Neural progenitor cell (in vitro differentiated cells): ENCODE measurements at regions not wholly inside any gene's neighbourhood (a gene's known extent, or its start where the extent isn't known, plus 50 kb on each side); places are given as distances from the start of the nearest gene placed in this dataset.

ENCODE experiments used
- DNase-seq: peaks from one replicate; pipeline ENCODE4 v3.0.0-alpha.2; 2016; ENCODE audit warnings: low spot score
- H2AFZ ChIP-seq: fragments of 200-600 bp; sonication (generic); replicated peaks from 2 replicates; pipeline ENCODE4 v1.6.1; 2016; ENCODE audit warnings: antibody characterized with exemption
- H3F3A ChIP-seq: fragments of 200-600 bp; sonication (generic); 2 replicates; pipeline ENCODE4 v1.6.1; 2016; ENCODE audit warnings: antibody characterized with exemption, low read depth
- H3K27ac ChIP-seq: fragments of 200-600 bp; sonication (generic); 2 replicates; pipeline ENCODE4 v1.5.1; 2016; ENCODE audit warnings: mild to moderate bottlenecking
- H3K27me3 ChIP-seq: fragments of 200-600 bp; sonication (generic); 2 replicates; pipeline ENCODE4 v1.6.1; 2016; ENCODE audit warnings: mild to moderate bottlenecking, moderate library complexity
- H3K36me3 ChIP-seq: fragments of 200-600 bp; sonication (generic); 2 replicates; pipeline ENCODE4 v1.5.1; 2016
- H3K4me1 ChIP-seq: fragments of 200-600 bp; sonication (generic); 2 replicates; pipeline ENCODE4 v1.6.1; 2016; ENCODE audit warnings: mixed run types
- H3K4me2 ChIP-seq: fragments of 200-600 bp; sonication (generic); 2 replicates; pipeline ENCODE4 v1.6.1; 2016
- H3K4me3 ChIP-seq: fragments of 200-600 bp; sonication (generic); 2 replicates; pipeline ENCODE4 v1.5.1; 2016
- H3K79me2 ChIP-seq: fragments of 200-600 bp; sonication (generic); 2 replicates; pipeline ENCODE4 v1.6.1; 2016; ENCODE audit warnings: low read depth
- H3K9ac ChIP-seq: fragments of 200-600 bp; sonication (generic); 2 replicates; pipeline ENCODE4 v1.6.1; 2016
- H3K9me3 ChIP-seq: fragments of 200-600 bp; sonication (generic); 2 replicates; pipeline ENCODE4 v1.5.1; 2016; ENCODE audit warnings: low read depth
- H4K20me1 ChIP-seq: fragments of 200-600 bp; sonication (generic); 2 replicates; pipeline ENCODE4 v1.6.1; 2016; ENCODE audit warnings: low read depth
- H3K27ac Mint-ChIP-seq: 3 replicates; pipeline ENCODE4 v1.8.0; 2021; ENCODE audit warnings: mixed read lengths
- H3K27me3 Mint-ChIP-seq: 2 replicates; pipeline ENCODE4 v1.8.0; 2022; ENCODE audit warnings: low read depth, mild to moderate bottlenecking, inconsistent platforms, moderate library complexity, mixed read lengths; ENCODE audit not compliant: insufficient read depth
- H3K36me3 Mint-ChIP-seq: 3 replicates; pipeline ENCODE4 v1.8.0; 2021; ENCODE audit warnings: mixed read lengths
- H3K4me1 Mint-ChIP-seq: 3 replicates; pipeline ENCODE4 v1.8.0; 2021; ENCODE audit warnings: mixed read lengths
- H3K4me3 Mint-ChIP-seq: 3 replicates; pipeline ENCODE4 v1.8.0; 2021; ENCODE audit warnings: mild to moderate bottlenecking, moderate library complexity, mixed read lengths
- H3K9me3 Mint-ChIP-seq: 3 replicates; pipeline ENCODE4 v1.8.0; 2020; ENCODE audit warnings: mixed read lengths
- EZH2 ChIP-seq: fragments of 200-600 bp; sonication (generic); IDR thresholded peaks from 2 replicates; pipeline ENCODE4 v1.6.1; 2017; ENCODE audit warnings: antibody characterized with exemption, mild to moderate bottlenecking, moderate library complexity
- EZH2phosphoT487 ChIP-seq: fragments of 200-600 bp; sonication (generic); IDR thresholded peaks from 2 replicates; pipeline ENCODE4 v1.6.1; 2017; ENCODE audit warnings: antibody characterized with exemption
- TF ChIP-seq, protein P1 (sequence below): fragments of 200-600 bp; sonication (generic); IDR thresholded peaks from 2 replicates; pipeline ENCODE4 v1.5.1; 2017; ENCODE audit warnings: antibody characterized with exemption, mild to moderate bottlenecking

DNA sequence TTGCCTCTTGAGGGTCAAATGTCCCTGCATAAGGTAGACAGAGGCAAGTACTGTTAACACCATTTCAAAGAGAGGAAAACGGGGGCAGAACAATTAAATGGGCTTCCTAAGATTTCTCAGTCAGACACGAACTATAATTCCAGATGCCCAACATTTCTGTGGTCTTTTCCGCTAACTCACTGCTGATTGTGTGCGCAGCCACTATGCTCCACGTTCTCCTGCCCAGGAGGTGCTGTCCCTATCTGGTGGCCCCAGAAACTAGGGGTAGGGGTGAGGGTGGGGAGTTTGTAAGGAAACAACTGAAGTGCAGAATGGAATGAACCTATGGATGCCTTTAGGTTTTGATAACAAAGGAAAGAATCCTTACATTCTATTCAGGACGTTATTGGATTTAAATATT is 86.1 kb upstream of the BACH2 start:
- Histone ChIP-seq H3K4me1 (peaks cover 25% of the 10 kb centered on the region), H2AFZ (no peak overlapping the region), H3K4me2 (no peak overlapping the region), H3K9ac (no peak overlapping the region), H3K79me2 (no peaks in the 10 kb centered on the region), H3K36me3 (no peaks in the 10 kb centered on the region), H3F3A (peaks cover 3% of the 10 kb centered on the region), H3K27ac (no peak overlapping the region), H3K27me3 (no peaks in the 10 kb centered on the region), H3K9me3 (no peaks in the 10 kb centered on the region), H3K4me3 (no peak overlapping the region), H4K20me1 (no peaks in the 10 kb centered on the region)
- no peak overlapping the region for H3K4me3 Mint-ChIP-seq
- H3K36me3 Mint-ChIP-seq, result peaks cover 2% of the 10 kb centered on the region
- H3K27me3 Mint-ChIP-seq, result peaks cover 2% of the 10 kb centered on the region
- H3K27ac Mint-ChIP-seq, result no peak overlapping the region
- peaks cover 32% of the 10 kb centered on the region for H3K4me1 Mint-ChIP-seq
- no peaks in the 10 kb centered on the region for H3K9me3 Mint-ChIP-seq
- TF ChIP-seq EZH2phosphoT487, result no peak
- TF ChIP-seq, protein P1, sequence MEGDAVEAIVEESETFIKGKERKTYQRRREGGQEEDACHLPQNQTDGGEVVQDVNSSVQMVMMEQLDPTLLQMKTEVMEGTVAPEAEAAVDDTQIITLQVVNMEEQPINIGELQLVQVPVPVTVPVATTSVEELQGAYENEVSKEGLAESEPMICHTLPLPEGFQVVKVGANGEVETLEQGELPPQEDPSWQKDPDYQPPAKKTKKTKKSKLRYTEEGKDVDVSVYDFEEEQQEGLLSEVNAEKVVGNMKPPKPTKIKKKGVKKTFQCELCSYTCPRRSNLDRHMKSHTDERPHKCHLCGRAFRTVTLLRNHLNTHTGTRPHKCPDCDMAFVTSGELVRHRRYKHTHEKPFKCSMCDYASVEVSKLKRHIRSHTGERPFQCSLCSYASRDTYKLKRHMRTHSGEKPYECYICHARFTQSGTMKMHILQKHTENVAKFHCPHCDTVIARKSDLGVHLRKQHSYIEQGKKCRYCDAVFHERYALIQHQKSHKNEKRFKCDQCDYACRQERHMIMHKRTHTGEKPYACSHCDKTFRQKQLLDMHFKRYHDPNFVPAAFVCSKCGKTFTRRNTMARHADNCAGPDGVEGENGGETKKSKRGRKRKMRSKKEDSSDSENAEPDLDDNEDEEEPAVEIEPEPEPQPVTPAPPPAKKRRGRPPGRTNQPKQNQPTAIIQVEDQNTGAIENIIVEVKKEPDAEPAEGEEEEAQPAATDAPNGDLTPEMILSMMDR, result no peak
- TF ChIP-seq EZH2, result no peak
- no peak for DNase-seq

DNA sequence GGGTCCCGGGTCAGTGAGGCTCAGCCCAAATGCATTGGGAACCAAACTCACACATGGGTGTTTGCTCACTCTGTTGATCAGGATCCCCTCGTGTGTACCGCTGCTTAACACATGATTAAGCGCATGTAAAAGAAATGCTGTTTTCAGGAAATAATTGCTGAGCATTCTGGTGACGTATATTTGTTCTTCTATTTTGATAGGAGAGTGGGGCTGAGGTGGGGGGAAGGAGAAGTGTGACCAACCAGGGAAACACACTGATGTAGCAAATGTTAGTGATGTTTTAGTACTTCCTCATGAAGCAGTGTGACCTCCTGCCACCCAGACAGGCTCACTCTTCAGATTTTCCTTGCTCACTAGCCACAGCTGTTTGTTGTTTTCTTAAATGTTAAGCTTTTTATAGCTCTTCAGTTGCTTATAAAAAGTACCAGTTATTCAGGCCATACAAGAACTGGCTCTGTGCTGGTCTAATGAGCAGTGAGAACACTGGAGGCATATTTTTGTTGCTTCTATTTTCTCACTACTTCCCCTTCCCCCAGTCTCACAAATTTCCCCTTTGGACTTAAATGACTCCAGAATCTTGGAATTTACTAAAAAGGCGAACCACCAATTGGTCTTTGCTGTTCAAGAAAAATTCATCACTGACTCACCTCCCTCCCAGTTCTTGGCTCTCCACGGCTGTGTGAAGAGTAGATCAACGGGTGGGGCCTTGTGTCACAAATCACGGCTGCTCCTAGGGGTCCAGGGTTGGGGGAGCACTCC is 79.2 kb upstream of the BACH2 start:
- no peaks in the 10 kb centered on the region for H3K9me3 ChIP-seq
- no peak overlapping the region for H2AFZ ChIP-seq
- no peaks in the 10 kb centered on the region for H4K20me1 ChIP-seq
- DNase-seq, result no peak
- no peaks in the 10 kb centered on the region for H3K36me3 ChIP-seq
- no peak overlapping the region for H3K27ac Mint-ChIP-seq
- H3K4me1 ChIP-seq, result peaks cover 3% of the 10 kb centered on the region
- H3K4me3 Mint-ChIP-seq, result no peak overlapping the region
- H3K9ac ChIP-seq, result no peak overlapping the region
- no peak overlapping the region for H3K4me3 ChIP-seq
- peaks cover 4% of the 10 kb centered on the region for H3K27me3 Mint-ChIP-seq
- H3K79me2 ChIP-seq, result no peaks in the 10 kb centered on the region
- H3K27ac ChIP-seq, result no peak overlapping the region
- no peak overlapping the region for H3K4me2 ChIP-seq
- no peaks in the 10 kb centered on the region for H3K27me3 ChIP-seq
- no peaks in the 10 kb centered on the region for H3F3A ChIP-seq
- TF ChIP-seq, protein P1, result no peak
- TF ChIP-seq EZH2phosphoT487 (no peak), EZH2 (no peak)
- peaks cover 14% of the 10 kb centered on the region for H3K4me1 Mint-ChIP-seq
- H3K9me3 Mint-ChIP-seq, result no peaks in the 10 kb centered on the region
- peaks cover 2% of the 10 kb centered on the region for H3K36me3 Mint-ChIP-seq

DNA sequence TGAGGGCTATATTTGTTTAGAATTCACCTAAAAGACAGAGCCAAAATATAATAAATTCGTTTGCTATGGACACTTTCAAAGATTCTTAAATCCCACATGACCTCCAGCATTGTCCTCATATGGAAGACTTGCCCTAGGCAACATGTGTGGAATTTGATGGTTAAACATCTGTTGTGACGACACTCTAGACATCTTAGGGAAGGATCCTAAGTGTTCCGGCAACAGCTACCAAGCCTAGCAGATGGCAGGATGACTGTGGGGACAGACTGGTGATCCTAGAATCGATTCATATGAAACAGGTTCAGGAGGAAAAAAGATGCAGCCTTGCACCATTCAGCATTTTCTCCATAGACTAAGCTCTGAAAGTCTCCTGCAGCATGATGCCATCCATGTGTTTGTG is 77.6 kb upstream of the BACH2 start:
- no peaks in the 10 kb centered on the region for H3K36me3 ChIP-seq
- no peak for DNase-seq
- H3K4me1 ChIP-seq, result peaks cover 5% of the 10 kb centered on the region
- no peaks in the 10 kb centered on the region for H4K20me1 ChIP-seq
- no peak overlapping the region for H3K4me3 ChIP-seq
- Mint-ChIP-seq H3K27me3 (peaks cover 4% of the 10 kb centered on the region), H3K4me1 (peaks cover 25% of the 10 kb centered on the region), H3K27ac (no peak overlapping the region), H3K36me3 (peaks cover under 1% of the 10 kb centered on the region), H3K4me3 (no peak overlapping the region), H3K9me3 (peaks cover 4% of the 10 kb centered on the region)
- no peak overlapping the region for H3K9ac ChIP-seq
- H2AFZ ChIP-seq, result no peak overlapping the region
- H3K27ac ChIP-seq, result no peak overlapping the region
- no peaks in the 10 kb centered on the region for H3K9me3 ChIP-seq
- no peaks in the 10 kb centered on the region for H3F3A ChIP-seq
- TF ChIP-seq EZH2phosphoT487 (no peak), EZH2 (no peak)
- TF ChIP-seq, protein P1, result no peak
- H3K27me3 ChIP-seq, result no peaks in the 10 kb centered on the region
- H3K4me2 ChIP-seq, result no peak overlapping the region
- H3K79me2 ChIP-seq, result no peaks in the 10 kb centered on the region
